Hepatocyte (in vitro differentiated cells): ENCODE measurements at regions not wholly inside any gene's neighbourhood (a gene's known extent, or its start where the extent isn't known, plus 50 kb on each side); places are given as distances from the start of the nearest gene placed in this dataset.

Source experiments
- DNase-seq: peaks from one replicate; pipeline ENCODE4 v3.0.0-alpha.2; 2016; ENCODE audit warnings: low spot score
- H2AFZ ChIP-seq: fragments of 200-600 bp; sonication (generic); 2 replicates; pipeline ENCODE4 v1.6.0; 2016; ENCODE audit warnings: antibody characterized with exemption, mild to moderate bottlenecking
- H3K27ac ChIP-seq: fragments of 200-600 bp; sonication (generic); 2 replicates; pipeline ENCODE4 v1.5.1; 2016; ENCODE audit warnings: mild to moderate bottlenecking
- H3K27me3 ChIP-seq: fragments of 200-600 bp; sonication (generic); 2 replicates; pipeline ENCODE4 v1.6.1; 2016
- H3K36me3 ChIP-seq: fragments of 200-600 bp; sonication (generic); replicated peaks from 2 replicates; pipeline ENCODE4 v1.5.1; 2016; ENCODE audit warnings: low read depth; ENCODE audit not compliant: insufficient read depth
- H3K4me1 ChIP-seq: fragments of 200-600 bp; sonication (generic); 2 replicates; pipeline ENCODE4 v1.5.1; 2016; ENCODE audit warnings: mild to moderate bottlenecking, moderate library complexity; ENCODE audit not compliant: insufficient read depth
- H3K4me2 ChIP-seq: fragments of 200-600 bp; sonication (generic); 2 replicates; pipeline ENCODE4 v1.6.0; 2016
- H3K4me3 ChIP-seq: fragments of 200-600 bp; sonication (generic); 2 replicates; pipeline ENCODE4 v1.5.1; 2016; ENCODE audit warnings: mild to moderate bottlenecking
- H3K79me2 ChIP-seq: fragments of 200-600 bp; sonication (generic); 2 replicates; pipeline ENCODE4 v1.6.0; 2017; ENCODE audit warnings: mild to moderate bottlenecking
- H3K9me2 ChIP-seq: fragments of 200-600 bp; sonication (generic); replicated peaks from 2 replicates; pipeline ENCODE4 v1.6.0; 2017; ENCODE audit warnings: mild to moderate bottlenecking; ENCODE audit not compliant: insufficient read depth
- H3K9me3 ChIP-seq: fragments of 200-600 bp; sonication (generic); 2 replicates; pipeline ENCODE4 v1.5.1; 2016; ENCODE audit warnings: low read depth, mild to moderate bottlenecking
- H4K20me1 ChIP-seq: fragments of 200-600 bp; sonication (generic); 2 replicates; pipeline ENCODE4 v1.6.0; 2016; ENCODE audit warnings: mild to moderate bottlenecking; ENCODE audit not compliant: insufficient read depth, poor library complexity, severe bottlenecking
- EZH2 ChIP-seq: fragments of 200-600 bp; sonication (generic); IDR thresholded peaks from 2 replicates; pipeline ENCODE4 v1.6.1; 2016; ENCODE audit warnings: antibody characterized with exemption, mild to moderate bottlenecking, borderline replicate concordance
- EZH2phosphoT487 ChIP-seq: fragments of 200-600 bp; sonication (generic); IDR thresholded peaks from one replicate; pipeline ENCODE4 v1.6.1; 2018; ENCODE audit warnings: antibody characterized with exemption, mild to moderate bottlenecking, low read depth, moderate library complexity; ENCODE audit not compliant: unreplicated experiment, severe bottlenecking
- WGBS: methylation state at CpG from one replicate; pipeline ENCODE4 v1.1.6; 2016; ENCODE audit warnings: low lambda C conversion rate; ENCODE audit errors: missing lambda C conversion rate; 5-methylcytosine and 5-hydroxymethylcytosine counted together
- TF ChIP-seq, protein P1 (sequence below): fragments of 200-600 bp; sonication (generic); IDR thresholded peaks from 2 replicates; pipeline ENCODE4 v1.5.1; 2016; ENCODE audit warnings: antibody characterized with exemption, mild to moderate bottlenecking; ENCODE audit not compliant: poor library complexity

DNA sequence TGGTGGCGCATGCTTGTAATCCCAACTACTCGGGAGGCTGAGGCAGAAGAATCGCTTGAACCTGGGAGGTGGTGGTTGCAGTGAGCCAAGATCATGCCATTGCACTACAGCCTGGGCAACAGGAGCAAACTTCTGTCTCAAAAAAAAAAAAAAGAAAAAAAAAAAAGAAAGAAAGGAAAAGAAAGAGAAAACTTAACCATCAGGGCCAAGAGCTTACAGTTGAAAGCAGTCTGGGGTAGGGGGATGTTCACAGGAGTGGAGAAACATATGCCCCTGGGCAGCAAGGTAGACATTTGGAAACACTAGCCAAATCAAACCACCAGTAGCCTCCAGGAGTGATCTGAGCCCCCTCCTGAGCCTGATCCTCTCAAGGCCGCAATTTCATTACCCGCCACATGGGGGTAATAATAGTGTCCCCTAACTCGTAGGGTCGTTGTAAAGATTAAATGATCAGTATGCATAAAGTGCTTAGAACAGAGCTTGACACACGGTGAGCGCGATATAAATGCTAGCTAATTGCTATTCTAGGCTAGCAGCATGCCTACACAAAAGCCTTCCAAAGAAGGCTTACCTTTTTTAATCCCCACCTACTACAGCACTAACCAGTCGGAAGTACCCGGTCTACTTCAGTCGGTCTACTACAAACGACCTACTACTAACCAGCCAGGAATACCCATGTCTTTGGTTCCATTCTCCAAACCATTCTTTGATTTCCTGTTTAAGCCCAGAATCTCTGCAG is 274.3 kb upstream of the NEBL start:
- Histone ChIP-seq H3K36me3 (no peaks in the 10 kb centered on the region), H3K9me3 (no peaks in the 10 kb centered on the region), H3K27ac (no peak overlapping the region), H3K4me1 (peaks cover 3% of the 10 kb centered on the region), H3K4me3 (no peak overlapping the region), H3K4me2 (no peak overlapping the region), H3K27me3 (peaks cover 7% of the 10 kb centered on the region), H3K79me2 (no peaks in the 10 kb centered on the region), H3K9me2 (no peaks in the 10 kb centered on the region), H2AFZ (no peak overlapping the region), H4K20me1 (no peaks in the 10 kb centered on the region)
- no peak for TF ChIP-seq EZH2
- TF ChIP-seq, protein P1, sequence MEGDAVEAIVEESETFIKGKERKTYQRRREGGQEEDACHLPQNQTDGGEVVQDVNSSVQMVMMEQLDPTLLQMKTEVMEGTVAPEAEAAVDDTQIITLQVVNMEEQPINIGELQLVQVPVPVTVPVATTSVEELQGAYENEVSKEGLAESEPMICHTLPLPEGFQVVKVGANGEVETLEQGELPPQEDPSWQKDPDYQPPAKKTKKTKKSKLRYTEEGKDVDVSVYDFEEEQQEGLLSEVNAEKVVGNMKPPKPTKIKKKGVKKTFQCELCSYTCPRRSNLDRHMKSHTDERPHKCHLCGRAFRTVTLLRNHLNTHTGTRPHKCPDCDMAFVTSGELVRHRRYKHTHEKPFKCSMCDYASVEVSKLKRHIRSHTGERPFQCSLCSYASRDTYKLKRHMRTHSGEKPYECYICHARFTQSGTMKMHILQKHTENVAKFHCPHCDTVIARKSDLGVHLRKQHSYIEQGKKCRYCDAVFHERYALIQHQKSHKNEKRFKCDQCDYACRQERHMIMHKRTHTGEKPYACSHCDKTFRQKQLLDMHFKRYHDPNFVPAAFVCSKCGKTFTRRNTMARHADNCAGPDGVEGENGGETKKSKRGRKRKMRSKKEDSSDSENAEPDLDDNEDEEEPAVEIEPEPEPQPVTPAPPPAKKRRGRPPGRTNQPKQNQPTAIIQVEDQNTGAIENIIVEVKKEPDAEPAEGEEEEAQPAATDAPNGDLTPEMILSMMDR = peak; percentile 9
- DNase-seq = no peak
- 88% methylated on average over 14 of the region's 14 CpGs for WGBS

DNA sequence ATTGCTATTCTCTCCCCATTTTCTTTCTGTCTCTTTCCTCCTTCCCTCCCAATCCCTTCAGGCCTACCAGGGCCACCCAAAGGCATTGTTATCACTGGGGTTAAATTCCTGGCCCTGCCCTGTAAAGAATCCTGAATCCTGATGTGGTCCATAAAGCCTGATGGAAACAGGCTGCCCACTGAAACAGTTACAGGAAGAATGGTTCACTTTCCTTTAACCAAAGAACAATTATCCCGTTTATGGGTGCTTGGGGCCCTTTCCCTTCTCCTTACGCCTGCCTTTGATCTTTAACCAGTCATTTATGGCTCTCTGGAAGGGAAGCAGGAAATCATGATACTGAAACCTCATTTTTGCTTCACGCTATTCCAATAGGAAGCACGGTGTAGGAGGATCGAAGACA is 273.1 kb upstream of the NEBL start:
- peaks cover 7% of the 10 kb centered on the region for H3K27me3 ChIP-seq
- peaks cover 3% of the 10 kb centered on the region for H3K4me1 ChIP-seq
- H3K36me3 ChIP-seq = no peaks in the 10 kb centered on the region
- no peak overlapping the region for H3K27ac ChIP-seq
- WGBS = 43% methylated on average over 5 of the region's 5 CpGs
- H3K9me2 ChIP-seq = no peaks in the 10 kb centered on the region
- no peak overlapping the region for H3K4me3 ChIP-seq
- no peak for TF ChIP-seq EZH2phosphoT487
- TF ChIP-seq, protein P1 = no peak
- TF ChIP-seq EZH2 = no peak
- H4K20me1 ChIP-seq = no peaks in the 10 kb centered on the region
- H3K4me2 ChIP-seq = no peak overlapping the region
- DNase-seq = peak; percentile 16
- H3K9me3 ChIP-seq = no peaks in the 10 kb centered on the region
- no peaks in the 10 kb centered on the region for H3K79me2 ChIP-seq
- no peak overlapping the region for H2AFZ ChIP-seq

DNA sequence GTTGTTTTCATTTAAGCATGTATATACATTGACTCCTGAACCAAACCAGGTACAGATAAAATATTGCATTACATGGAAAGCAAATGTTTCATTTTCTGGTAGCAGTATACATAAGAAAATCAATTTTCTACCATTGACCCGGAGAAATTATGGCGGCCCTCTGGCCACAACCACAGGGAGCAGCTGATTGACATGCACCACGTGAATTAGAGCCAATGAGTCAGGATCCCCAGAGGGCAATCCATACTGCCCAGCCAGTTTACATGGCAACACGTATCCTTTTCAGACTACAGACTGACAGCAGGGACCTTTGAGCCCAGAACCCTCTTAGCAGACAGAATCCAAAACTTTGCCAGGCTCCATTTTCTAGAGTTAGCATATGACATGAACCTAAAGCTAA is 272.2 kb upstream of the NEBL start:
- H3K4me1 ChIP-seq = peaks cover 3% of the 10 kb centered on the region
- TF ChIP-seq, protein P1 = no peak
- no peak for TF ChIP-seq EZH2
- TF ChIP-seq EZH2phosphoT487 = no peak
- 84% methylated on average over 4 of the region's 4 CpGs for WGBS
- no peaks in the 10 kb centered on the region for H3K9me2 ChIP-seq
- no peak overlapping the region for H3K4me2 ChIP-seq
- DNase-seq = no peak
- no peaks in the 10 kb centered on the region for H3K27me3 ChIP-seq
- no peak overlapping the region for H2AFZ ChIP-seq
- no peaks in the 10 kb centered on the region for H3K79me2 ChIP-seq
- no peaks in the 10 kb centered on the region for H3K9me3 ChIP-seq
- no peak overlapping the region for H3K27ac ChIP-seq
- no peak overlapping the region for H3K4me3 ChIP-seq
- no peaks in the 10 kb centered on the region for H4K20me1 ChIP-seq
- H3K36me3 ChIP-seq = no peaks in the 10 kb centered on the region
